Endothelial cell of umbilical vein (primary cell): ENCODE measurements at regions not wholly inside any gene's neighbourhood (a gene's known extent, or its start where the extent isn't known, plus 50 kb on each side); places are given as distances from the start of the nearest gene placed in this dataset.

Source experiments
- BruUV-seq: library from RNA; stranded (reverse); fragments of 400-500 nt; replicated peaks from 2 replicates; lab custom pipeline; 2021; lab: Mats Ljungman, UMichigan
- CTCF ChIA-PET: fragments of 300-600, 350-600 bp; sonication (Branson Sonifier 250); formaldehyde crosslinking; loops from one replicate; lab custom pipeline; 2021; ENCODE audit warnings: antibody characterized with exemption, inconsistent platforms; lab: Charles Lee
- POLR2A ChIA-PET: fragments of 300-600, 350-600 bp; sonication (Branson Sonifier 250); formaldehyde crosslinking; loops from one replicate; lab custom pipeline; 2021; ENCODE audit warnings: antibody characterized with exemption, inconsistent platforms; lab: Charles Lee
- DNase-seq: peaks from one replicate; pipeline ENCODE4 v3.0.0-alpha.2; 2011; ENCODE audit warnings: low read depth, low spot score
- FAIRE-seq: peaks from 2 replicates; lab custom pipeline; 2011; peaks lifted over from hg19 to GRCh38; lab: Jason Lieb, UNC
- H2AFZ ChIP-seq: 2 replicates; pipeline ENCODE4 v1.6.0; 2012; ENCODE audit warnings: low read depth, low read length, control low read depth, inconsistent platforms
- H3K27ac ChIP-seq: 2 replicates; pipeline ENCODE4 v1.5.1; 2011; ENCODE audit warnings: low read depth, mild to moderate bottlenecking, control low read depth, low read length, moderate library complexity; ENCODE audit not compliant: insufficient read depth
- H3K27me3 ChIP-seq, 2 experiments: 2 replicates each; pipeline versions ENCODE4 v1.6.0 to v1.6.1; 2011; ENCODE audit warnings: low read length in 2 of 2, mixed read lengths in 1 of 2; ENCODE audit not compliant: control insufficient read depth in 2 of 2, insufficient read depth in 2 of 2
- H3K36me3 ChIP-seq, 2 experiments: 2 replicates in 1 of 2; 3 replicates in 1 of 2; pipeline ENCODE4 v1.5.1; 2011; ENCODE audit warnings: low read length in 2 of 2, mild to moderate bottlenecking in 1 of 2, moderate library complexity in 1 of 2; ENCODE audit not compliant: control insufficient read depth in 2 of 2, insufficient read depth in 2 of 2; ENCODE audit errors: extremely low read depth in 1 of 2
- H3K4me1 ChIP-seq: 3 replicates; pipeline ENCODE4 v1.5.1; 2011; ENCODE audit warnings: mild to moderate bottlenecking, low read length; ENCODE audit not compliant: control insufficient read depth, insufficient read depth; ENCODE audit errors: extremely low read depth
- H3K4me2 ChIP-seq: 2 replicates; pipeline ENCODE4 v1.6.1; 2011; ENCODE audit warnings: low read length, control low read depth, mixed read lengths; ENCODE audit not compliant: insufficient read depth
- H3K4me3 ChIP-seq, 3 experiments: fragments of 200-600 bp in 1 of 3; sonication (generic), shearing (Covaris generic) in 1 of 3; replicated peaks in 1 of 3; 2 replicates each; pipeline ENCODE4 v1.5.1; 2011 to 2016; ENCODE audit warnings: control low read depth in 3 of 3, low read length in 3 of 3, mild to moderate bottlenecking in 2 of 3, inconsistent platforms in 1 of 3, low read depth in 1 of 3, moderate library complexity in 1 of 3; ENCODE audit not compliant: insufficient read depth in 1 of 3
- H3K79me2 ChIP-seq: 2 replicates; pipeline ENCODE4 v1.6.0; 2012; ENCODE audit warnings: low read length, inconsistent platforms; ENCODE audit not compliant: control insufficient read depth, insufficient read depth
- H3K9ac ChIP-seq: replicated peaks from 2 replicates; pipeline ENCODE3; 2011; ENCODE audit warnings: low read length, control low read depth; ENCODE audit not compliant: insufficient read depth; ENCODE audit errors: extremely low read depth
- H3K9me1 ChIP-seq: replicated peaks from 3 replicates; pipeline ENCODE4 v1.6.0; 2011; ENCODE audit warnings: mild to moderate bottlenecking, low read length; ENCODE audit not compliant: control insufficient read depth, insufficient read depth; ENCODE audit errors: extremely low read depth
- H3K9me3 ChIP-seq: replicated peaks from 2 replicates; pipeline ENCODE4 v1.5.1; 2012; ENCODE audit warnings: low read length, inconsistent platforms; ENCODE audit not compliant: control insufficient read depth, insufficient read depth
- H4K20me1 ChIP-seq: replicated peaks from 2 replicates; pipeline ENCODE3; 2011; ENCODE audit warnings: mild to moderate bottlenecking, low read length; ENCODE audit not compliant: control insufficient read depth, insufficient read depth; ENCODE audit errors: extremely low read depth
- EZH2 ChIP-seq: IDR thresholded peaks from 2 replicates; pipeline ENCODE4 v1.6.1; 2012; ENCODE audit warnings: borderline replicate concordance, low read depth, mild to moderate bottlenecking, moderate library complexity, low read length, inconsistent platforms; ENCODE audit not compliant: severe bottlenecking
- FOS ChIP-seq: IDR thresholded peaks from 2 replicates; pipeline ENCODE4 v1.6.1; 2011; ENCODE audit warnings: mild to moderate bottlenecking, low read length, moderate library complexity, borderline replicate concordance; ENCODE audit not compliant: insufficient read depth
- GATA2 ChIP-seq: IDR thresholded peaks from 2 replicates; pipeline ENCODE4 v1.7.0; 2011; ENCODE audit warnings: low read depth, mild to moderate bottlenecking, moderate library complexity, mixed read lengths, low read length; ENCODE audit not compliant: insufficient read length, insufficient read depth
- JUN ChIP-seq: IDR thresholded peaks from 2 replicates; pipeline ENCODE4 v1.6.1; 2011; ENCODE audit warnings: borderline replicate concordance, low read depth; ENCODE audit not compliant: insufficient read length, insufficient read depth
- MYC ChIP-seq: IDR thresholded peaks from one replicate; pipeline ENCODE4 v1.6.1; 2011; ENCODE audit warnings: mild to moderate bottlenecking, low read depth, low read length
- POLR2A ChIP-seq: IDR thresholded peaks from 2 replicates; pipeline ENCODE4 v1.6.1; 2012; ENCODE audit warnings: low read depth, mild to moderate bottlenecking, control low read depth, low read length
- POLR2AphosphoS5 ChIP-seq: IDR thresholded peaks from 2 replicates; pipeline ENCODE4 v1.6.1; 2012; ENCODE audit warnings: low read depth, mild to moderate bottlenecking, control low read depth, low read length, moderate library complexity; ENCODE audit not compliant: insufficient read depth
- dilution Hi-C: fragments of 300-500 bp; cut with MboI; formaldehyde crosslinking; loops from one replicate; pipeline ENCODE4 v1.15.0; 2019; ENCODE audit warnings: low sequenced_read_pairs; ENCODE audit not compliant: extremely low pct_ligation_motif_present
- intact Hi-C: fragments of 100-400 bp; cut with micrococcal nuclease; formaldehyde crosslinking; loops from one replicate; pipeline ENCODE4 v1.10.0; 2022
- TF ChIP-seq, protein P1 (sequence below): IDR thresholded peaks from 2 replicates; pipeline ENCODE4 v1.6.1; 2011; ENCODE audit not compliant: insufficient read depth, insufficient read length
- TF ChIP-seq, protein P2 (sequence below), 2 donors: IDR thresholded peaks; 1 replicate in 1 of 2; 2 replicates in 1 of 2; pipeline ENCODE4 v1.5.1; 2011; ENCODE audit warnings: low read length in 2 of 2, mild to moderate bottlenecking in 2 of 2, moderate library complexity in 2 of 2, control low read depth in 1 of 2, inconsistent platforms in 1 of 2, low read depth in 1 of 2; ENCODE audit not compliant: insufficient read depth in 1 of 2; ENCODE audit errors: extremely low read depth in 1 of 2

DNA sequence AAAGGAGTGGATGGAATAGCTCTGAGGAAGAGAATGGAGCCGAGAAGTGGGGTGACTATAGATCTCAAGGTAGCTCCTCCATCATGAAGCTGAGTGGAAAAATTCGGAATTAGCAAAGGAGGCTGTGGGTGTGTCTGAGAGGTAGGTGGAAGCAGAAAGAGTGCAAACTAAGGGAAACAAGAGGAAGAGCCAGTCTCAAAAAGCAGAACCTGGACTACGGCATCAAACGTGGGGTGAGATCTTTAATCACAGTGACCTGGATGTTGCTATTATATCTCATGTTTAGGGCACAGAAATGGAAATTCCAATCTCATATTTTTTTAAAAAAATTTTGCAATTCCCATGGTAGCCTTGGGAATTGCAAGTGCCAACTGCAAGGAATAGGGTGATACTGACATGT is 162.5 kb upstream of the RASGEF1B start:
- no peak overlapping the region for H3K9ac ChIP-seq
- no TSS peak for BruUV-seq
- dilution Hi-C loops (no loop called here), intact Hi-C loops (no loop called here)
- no peak overlapping the region for H3K4me3 ChIP-seq
- ChIA-PET POLR2A (no interaction called here), CTCF (no interaction called here)
- H3K9me3 ChIP-seq: no peaks in the 10 kb centered on the region
- FAIRE-seq: no peak
- DNase-seq: no peak
- no peaks in the 10 kb centered on the region for H3K79me2 ChIP-seq
- no peaks in the 10 kb centered on the region for H3K9me1 ChIP-seq
- H3K4me1 ChIP-seq: no peaks in the 10 kb centered on the region
- H3K27me3 ChIP-seq: no peaks in the 10 kb centered on the region
- H3K27ac ChIP-seq: no peak overlapping the region
- no peak for TF ChIP-seq POLR2A
- TF ChIP-seq, protein P1, sequence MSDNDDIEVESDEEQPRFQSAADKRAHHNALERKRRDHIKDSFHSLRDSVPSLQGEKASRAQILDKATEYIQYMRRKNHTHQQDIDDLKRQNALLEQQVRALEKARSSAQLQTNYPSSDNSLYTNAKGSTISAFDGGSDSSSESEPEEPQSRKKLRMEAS: no peak
- no peaks in the 10 kb centered on the region for H3K36me3 ChIP-seq
- no peaks in the 10 kb centered on the region for H4K20me1 ChIP-seq
- H3K4me2 ChIP-seq: no peak overlapping the region
- no peak overlapping the region for H2AFZ ChIP-seq

DNA sequence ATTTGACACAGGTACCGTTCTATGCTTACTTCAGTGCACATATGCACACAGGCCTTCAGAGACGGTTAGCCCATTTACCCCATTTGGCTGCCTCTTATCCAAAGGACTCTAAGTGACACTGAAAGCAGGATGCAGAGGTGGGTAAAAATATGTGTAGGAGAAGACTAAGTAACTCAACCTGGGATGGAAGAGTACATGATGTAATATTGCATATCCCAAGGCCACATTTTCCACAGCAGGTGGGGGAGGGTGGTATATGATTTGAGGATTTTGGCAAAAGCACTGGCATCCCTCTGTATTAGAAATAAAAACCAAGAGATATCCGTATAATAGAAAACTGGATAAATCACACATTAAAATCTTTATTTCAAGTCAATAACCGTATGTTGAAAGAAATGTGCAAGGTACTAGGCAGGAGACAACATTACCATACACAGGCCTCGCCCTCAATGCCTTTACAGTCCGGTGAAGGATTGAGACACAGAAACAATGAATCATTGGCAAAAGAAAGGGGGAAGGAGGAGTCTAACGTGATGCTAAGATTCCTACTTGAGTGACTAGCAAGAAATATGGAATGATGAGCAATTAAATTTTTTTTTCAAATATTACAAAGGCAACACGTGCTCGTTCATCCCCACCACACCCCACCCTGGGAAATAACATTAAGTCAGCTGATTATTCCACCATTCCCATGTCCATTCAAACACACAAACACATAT is 161.0 kb upstream of the RASGEF1B start:
- H3K9ac ChIP-seq: no peak overlapping the region
- no peak for TF ChIP-seq FOS
- TF ChIP-seq, protein P2, sequence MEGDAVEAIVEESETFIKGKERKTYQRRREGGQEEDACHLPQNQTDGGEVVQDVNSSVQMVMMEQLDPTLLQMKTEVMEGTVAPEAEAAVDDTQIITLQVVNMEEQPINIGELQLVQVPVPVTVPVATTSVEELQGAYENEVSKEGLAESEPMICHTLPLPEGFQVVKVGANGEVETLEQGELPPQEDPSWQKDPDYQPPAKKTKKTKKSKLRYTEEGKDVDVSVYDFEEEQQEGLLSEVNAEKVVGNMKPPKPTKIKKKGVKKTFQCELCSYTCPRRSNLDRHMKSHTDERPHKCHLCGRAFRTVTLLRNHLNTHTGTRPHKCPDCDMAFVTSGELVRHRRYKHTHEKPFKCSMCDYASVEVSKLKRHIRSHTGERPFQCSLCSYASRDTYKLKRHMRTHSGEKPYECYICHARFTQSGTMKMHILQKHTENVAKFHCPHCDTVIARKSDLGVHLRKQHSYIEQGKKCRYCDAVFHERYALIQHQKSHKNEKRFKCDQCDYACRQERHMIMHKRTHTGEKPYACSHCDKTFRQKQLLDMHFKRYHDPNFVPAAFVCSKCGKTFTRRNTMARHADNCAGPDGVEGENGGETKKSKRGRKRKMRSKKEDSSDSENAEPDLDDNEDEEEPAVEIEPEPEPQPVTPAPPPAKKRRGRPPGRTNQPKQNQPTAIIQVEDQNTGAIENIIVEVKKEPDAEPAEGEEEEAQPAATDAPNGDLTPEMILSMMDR (IDR thresholded peaks at IDR 0.05; ENCODE audit: extremely low read depth in 1 of 2, insufficient read depth in 1 of 2, low read depth in 1 of 2, low read length in 2 of 2): no peak
- no peak for TF ChIP-seq EZH2
- TF ChIP-seq, protein P1: no peak
- no peak for TF ChIP-seq JUN
- TF ChIP-seq MYC: no peak
- TF ChIP-seq POLR2AphosphoS5: no peak
- no peak for TF ChIP-seq POLR2A
- no peak for TF ChIP-seq GATA2
- FAIRE-seq (no peak), DNase-seq (no peak)
- H3K79me2 ChIP-seq: no peaks in the 10 kb centered on the region
- H3K36me3 ChIP-seq: no peaks in the 10 kb centered on the region
- H3K9me3 ChIP-seq: no peaks in the 10 kb centered on the region
- no peaks in the 10 kb centered on the region for H4K20me1 ChIP-seq
- dilution Hi-C loops (no loop called here), intact Hi-C loops (no loop called here)
- no TSS peak for BruUV-seq
- H3K27ac ChIP-seq: no peak overlapping the region
- no peak overlapping the region for H2AFZ ChIP-seq
- H3K9me1 ChIP-seq: no peaks in the 10 kb centered on the region
- POLR2A ChIA-PET: no interaction called here
- H3K4me1 ChIP-seq: no peaks in the 10 kb centered on the region
- CTCF ChIA-PET: no interaction called here
- no peaks in the 10 kb centered on the region for H3K27me3 ChIP-seq
- H3K4me2 ChIP-seq: no peak overlapping the region
- H3K4me3 ChIP-seq: no peak overlapping the region
